Endothelial cell (in vitro differentiated cells): ENCODE measurements at regions not wholly inside any gene's neighbourhood (a gene's known extent, or its start where the extent isn't known, plus 50 kb on each side); places are given as distances from the start of the nearest gene placed in this dataset.

Source experiments
- DNase-seq: peaks from one replicate; pipeline ENCODE4 v3.0.0; 2021; ENCODE audit warnings: low spot score
- H3K27ac Mint-ChIP-seq: one replicate; pipeline ENCODE4 v1.8.0; 2021; ENCODE audit warnings: mixed read lengths, inconsistent platforms; ENCODE audit not compliant: unreplicated experiment
- H3K27me3 Mint-ChIP-seq: one replicate; pipeline ENCODE4 v1.8.0; 2021; ENCODE audit warnings: mild to moderate bottlenecking, moderate library complexity, mixed read lengths, inconsistent platforms; ENCODE audit not compliant: unreplicated experiment
- H3K36me3 Mint-ChIP-seq: one replicate; pipeline ENCODE4 v1.8.0; 2021; ENCODE audit warnings: mild to moderate bottlenecking, low read depth, mixed read lengths, inconsistent platforms; ENCODE audit not compliant: unreplicated experiment
- H3K4me1 Mint-ChIP-seq: one replicate; pipeline ENCODE4 v1.8.0; 2021; ENCODE audit warnings: mild to moderate bottlenecking, mixed read lengths, inconsistent platforms; ENCODE audit not compliant: unreplicated experiment
- H3K4me3 Mint-ChIP-seq: one replicate; pipeline ENCODE4 v1.8.0; 2021; ENCODE audit warnings: mild to moderate bottlenecking, mixed read lengths, inconsistent platforms; ENCODE audit not compliant: unreplicated experiment
- H3K9me3 Mint-ChIP-seq: one replicate; pipeline ENCODE4 v1.8.0; 2021; ENCODE audit warnings: mixed read lengths, inconsistent platforms; ENCODE audit not compliant: unreplicated experiment
- CTCF ChIP-seq: fragments of 200-600 bp; sonication (generic); IDR thresholded peaks from one replicate; pipeline ENCODE4 v1.5.0; 2021; ENCODE audit warnings: antibody characterized with exemption; ENCODE audit not compliant: unreplicated experiment

GRCh38 chr5:1665231-1665630 is 134.4 kb downstream of the MRPL36 start:
- no peak for TF ChIP-seq CTCF
- no peak for DNase-seq
- Mint-ChIP-seq H3K27ac (no peak overlapping the region), H3K9me3 (peaks cover 7% of the 10 kb centered on the region), H3K4me3 (peak overlapping the region; percentile 40), H3K4me1 (peaks cover 6% of the 10 kb centered on the region), H3K27me3 (peaks cover 37% of the 10 kb centered on the region), H3K36me3 (peaks cover 10% of the 10 kb centered on the region)

GRCh38 chr5:1663186-1663585 is 136.5 kb downstream of the MRPL36 start:
- no peak overlapping the region for H3K4me3 Mint-ChIP-seq
- H3K4me1 Mint-ChIP-seq = peaks cover 6% of the 10 kb centered on the region
- peaks cover 6% of the 10 kb centered on the region for H3K36me3 Mint-ChIP-seq
- no peak overlapping the region for H3K27ac Mint-ChIP-seq
- H3K27me3 Mint-ChIP-seq = peaks cover 29% of the 10 kb centered on the region
- TF ChIP-seq CTCF = no peak
- peaks cover 7% of the 10 kb centered on the region for H3K9me3 Mint-ChIP-seq
- no peak for DNase-seq

GRCh38 chr5:1662559-1663085 is 137.0 kb downstream of the MRPL36 start:
- Mint-ChIP-seq H3K27me3 (peaks cover 29% of the 10 kb centered on the region), H3K4me1 (peaks cover 6% of the 10 kb centered on the region)
- TF ChIP-seq CTCF = no peak

GRCh38 chr5:1661831-1662558 is 137.6 kb downstream of the MRPL36 start:
- Mint-ChIP-seq H3K27ac (no peak overlapping the region), H3K4me3 (no peak overlapping the region), H3K4me1 (peaks cover 6% of the 10 kb centered on the region)

More at GRCh38 chr5:1662559-1663085, 137.0 kb downstream of the MRPL36 start:
- no peak for DNase-seq
- H3K4me3 Mint-ChIP-seq = peak overlapping the region; percentile 17
- H3K9me3 Mint-ChIP-seq = peaks cover 7% of the 10 kb centered on the region
- no peak overlapping the region for H3K27ac Mint-ChIP-seq
- H3K36me3 Mint-ChIP-seq = peaks cover 6% of the 10 kb centered on the region

More at GRCh38 chr5:1661831-1662558, 137.6 kb downstream of the MRPL36 start:
- Mint-ChIP-seq H3K9me3 (peaks cover 7% of the 10 kb centered on the region), H3K36me3 (peaks cover 6% of the 10 kb centered on the region), H3K27me3 (peaks cover 31% of the 10 kb centered on the region)
- no peak for DNase-seq
- TF ChIP-seq CTCF = no peak
